ENCODE measurements at regions not wholly inside any gene's neighbourhood (a gene's known extent, or its start where the extent isn't known, plus 50 kb on each side); places are given as distances from the start of the nearest gene placed in this dataset.

- in situ Hi-C loops (cut with MboI; ENCODE audit: low pct_unique_long_range_greater_than_20kb, low sequenced_read_pairs, unreplicated experiment) = no loop called here
- no peak for DNase-seq (ENCODE audit: low spot score)
These were observed 651.9 kb upstream of the COBL start for GRCh38 chr7:51968461-51968860.

DNA sequence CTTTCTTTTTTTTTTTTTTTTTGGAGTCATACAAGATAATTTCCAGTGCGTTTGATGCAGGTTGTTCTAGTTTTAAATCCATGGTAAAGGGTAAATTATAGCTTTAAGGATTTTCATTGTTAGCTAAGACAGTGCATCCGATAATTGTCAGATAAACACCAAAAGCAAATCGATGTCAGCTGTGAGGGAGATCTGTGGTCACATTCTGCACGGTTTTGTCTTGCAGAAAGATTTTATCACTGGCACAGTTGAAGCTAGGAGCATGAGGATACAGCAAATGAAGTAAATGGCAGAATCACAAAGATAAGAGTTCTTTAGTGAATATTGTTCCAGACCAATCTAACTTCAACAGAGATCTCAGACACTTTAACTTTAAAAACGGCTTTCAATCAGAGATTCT is 648.8 kb upstream of the COBL start:
- in situ Hi-C loops (cut with MboI; ENCODE audit: low pct_unique_long_range_greater_than_20kb, low sequenced_read_pairs, unreplicated experiment) = no loop called here
- no peak for TF ChIP-seq CTCF (IDR thresholded peaks at IDR 0.05; ENCODE audit: extremely low read depth, insufficient read depth, missing control alignments)
- no peak for DNase-seq (ENCODE audit: low spot score)

More at GRCh38 chr7:51968461-51968860, 651.9 kb upstream of the COBL start:
- TF ChIP-seq CTCF (IDR thresholded peaks at IDR 0.05; ENCODE audit: extremely low read depth, insufficient read depth, missing control alignments) = no peak

DNA sequence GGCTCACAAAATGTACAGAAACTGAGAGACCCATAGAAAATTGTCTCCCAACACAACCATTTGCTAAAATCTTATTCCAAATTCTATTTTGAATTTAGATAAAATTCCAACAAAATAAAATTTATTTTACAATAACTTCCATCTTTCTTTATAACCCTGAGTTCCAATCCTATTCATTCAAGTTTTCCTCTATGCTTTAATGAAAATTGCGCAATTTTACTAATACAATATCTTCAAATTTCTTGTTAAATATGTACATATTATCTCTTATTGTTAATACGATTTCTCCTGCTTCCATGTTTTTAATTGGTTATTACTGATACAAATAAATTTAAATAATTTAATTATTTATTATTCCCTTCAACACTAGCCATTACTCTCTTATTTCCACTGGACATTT is 645.2 kb upstream of the COBL start:
- no peak for TF ChIP-seq CTCF (IDR thresholded peaks at IDR 0.05; ENCODE audit: extremely low read depth, insufficient read depth, missing control alignments)
- DNase-seq (ENCODE audit: low spot score) = no peak
- in situ Hi-C loops (cut with MboI; ENCODE audit: low pct_unique_long_range_greater_than_20kb, low sequenced_read_pairs, unreplicated experiment) = no loop called here

GRCh38 chr7:51950813-51951212 is 634.2 kb upstream of the COBL start:
- TF ChIP-seq CTCF (IDR thresholded peaks at IDR 0.05; ENCODE audit: extremely low read depth, insufficient read depth, missing control alignments) = no peak
- in situ Hi-C loops (cut with MboI; ENCODE audit: low pct_unique_long_range_greater_than_20kb, low sequenced_read_pairs, unreplicated experiment) = no loop called here
- DNase-seq (ENCODE audit: low spot score) = no peak

- in situ Hi-C loops (cut with MboI; ENCODE audit: low pct_unique_long_range_greater_than_20kb, low sequenced_read_pairs, unreplicated experiment) = no loop called here
- no peak for TF ChIP-seq CTCF (IDR thresholded peaks at IDR 0.05; ENCODE audit: extremely low read depth, insufficient read depth, missing control alignments)
- no peak for DNase-seq (ENCODE audit: low spot score)
These were observed 633.4 kb upstream of the COBL start for GRCh38 chr7:51949726-51950644.

- TF ChIP-seq CTCF (IDR thresholded peaks at IDR 0.05; ENCODE audit: extremely low read depth, insufficient read depth, missing control alignments) = no peak
- no peak for DNase-seq (ENCODE audit: low spot score)
- in situ Hi-C loops (cut with MboI; ENCODE audit: low pct_unique_long_range_greater_than_20kb, low sequenced_read_pairs, unreplicated experiment) = no loop called here
These were observed 614.2 kb upstream of the COBL start for GRCh38 chr7:51930834-51931233.
